ENCODE measurements at regions not wholly inside any gene's neighbourhood (a gene's known extent, or its start where the extent isn't known, plus 50 kb on each side); places are given as distances from the start of the nearest gene placed in this dataset.

DNA sequence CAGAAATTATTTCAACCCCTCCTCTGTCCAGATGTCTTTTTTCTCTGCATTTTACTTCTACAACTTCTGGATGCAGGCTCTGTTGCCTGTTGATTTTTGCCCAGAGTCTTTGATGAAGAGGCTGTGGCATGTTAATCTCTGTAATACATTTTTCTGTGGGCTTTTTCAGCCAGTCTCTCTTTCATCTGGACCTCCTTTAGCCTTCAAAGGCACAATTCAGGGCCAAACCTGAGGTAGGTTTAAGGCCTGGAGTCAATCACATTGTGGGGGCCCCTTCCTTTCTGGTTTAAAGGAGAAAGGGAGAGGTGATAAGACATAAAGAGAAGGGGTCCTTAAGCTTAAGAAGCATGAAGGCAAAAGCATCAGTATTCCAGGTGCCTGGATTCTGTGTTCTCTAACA is 553.7 kb downstream of the FLRT2 start:
- intact Hi-C loops (cut with micrococcal nuclease; ENCODE audit: unreplicated experiment) = no loop called here
- H3K4me2 ChIP-seq (ENCODE audit: control insufficient read depth, insufficient read depth) = no peak overlapping the region

More for the DNA sequence above, 553.7 kb downstream of the FLRT2 start:
- no peak overlapping the region for H2AFZ ChIP-seq (ENCODE audit: control insufficient read depth, low read depth, low read length)
- ATAC-seq = no peak
- H3K9ac ChIP-seq (ENCODE audit: control insufficient read depth, insufficient read depth, low read length) = no peak overlapping the region
- no peaks in the 10 kb centered on the region for H3K79me2 ChIP-seq (ENCODE audit: control insufficient read depth, insufficient read depth, low read length)
- H3K36me3 ChIP-seq (ENCODE audit: control insufficient read depth in 2 of 2, insufficient read depth in 2 of 2, low read length in 1 of 2) = no peaks in the 10 kb centered on the region
- CTCF ChIA-PET = no interaction called here
- H3K4me1 ChIP-seq (ENCODE audit: control insufficient read depth, insufficient read depth, low read length) = no peaks in the 10 kb centered on the region
- H3K27me3 ChIP-seq (replicated peaks in 1 of 2; ENCODE audit: control insufficient read depth in 2 of 2, insufficient read depth in 2 of 2, low read length in 1 of 2) = no peaks in the 10 kb centered on the region
- DNase-seq (ENCODE audit: low read depth, low spot score) = no peak
- RAD21 ChIA-PET (ENCODE audit: unreplicated experiment) = no interaction called here
- no peak for FAIRE-seq
- no peaks in the 10 kb centered on the region; the same call in 2 of the 3 replicates for H3K9me3 ChIP-seq (replicated peaks; ENCODE audit: control insufficient read depth, insufficient read depth, low read length)
- TF ChIP-seq RCOR1 (conservative IDR thresholded peaks at IDR 0.05; ENCODE audit: low read depth, low read length) (no peak), EP300 (IDR thresholded peaks at IDR 0.05; ENCODE audit: borderline replicate concordance in 1 of 2, control insufficient read depth in 1 of 2, low read depth in 2 of 2, low read length in 2 of 2) (no peak), SREBF1 (IDR thresholded peaks at IDR 0.05; ENCODE audit: low read length) (no peak), DPF2 (IDR thresholded peaks at IDR 0.05) (no peak), POLR2A (IDR thresholded peaks at IDR 0.05; ENCODE audit: low read depth, low read length) (no peak)
- TF ChIP-seq, protein P1, sequence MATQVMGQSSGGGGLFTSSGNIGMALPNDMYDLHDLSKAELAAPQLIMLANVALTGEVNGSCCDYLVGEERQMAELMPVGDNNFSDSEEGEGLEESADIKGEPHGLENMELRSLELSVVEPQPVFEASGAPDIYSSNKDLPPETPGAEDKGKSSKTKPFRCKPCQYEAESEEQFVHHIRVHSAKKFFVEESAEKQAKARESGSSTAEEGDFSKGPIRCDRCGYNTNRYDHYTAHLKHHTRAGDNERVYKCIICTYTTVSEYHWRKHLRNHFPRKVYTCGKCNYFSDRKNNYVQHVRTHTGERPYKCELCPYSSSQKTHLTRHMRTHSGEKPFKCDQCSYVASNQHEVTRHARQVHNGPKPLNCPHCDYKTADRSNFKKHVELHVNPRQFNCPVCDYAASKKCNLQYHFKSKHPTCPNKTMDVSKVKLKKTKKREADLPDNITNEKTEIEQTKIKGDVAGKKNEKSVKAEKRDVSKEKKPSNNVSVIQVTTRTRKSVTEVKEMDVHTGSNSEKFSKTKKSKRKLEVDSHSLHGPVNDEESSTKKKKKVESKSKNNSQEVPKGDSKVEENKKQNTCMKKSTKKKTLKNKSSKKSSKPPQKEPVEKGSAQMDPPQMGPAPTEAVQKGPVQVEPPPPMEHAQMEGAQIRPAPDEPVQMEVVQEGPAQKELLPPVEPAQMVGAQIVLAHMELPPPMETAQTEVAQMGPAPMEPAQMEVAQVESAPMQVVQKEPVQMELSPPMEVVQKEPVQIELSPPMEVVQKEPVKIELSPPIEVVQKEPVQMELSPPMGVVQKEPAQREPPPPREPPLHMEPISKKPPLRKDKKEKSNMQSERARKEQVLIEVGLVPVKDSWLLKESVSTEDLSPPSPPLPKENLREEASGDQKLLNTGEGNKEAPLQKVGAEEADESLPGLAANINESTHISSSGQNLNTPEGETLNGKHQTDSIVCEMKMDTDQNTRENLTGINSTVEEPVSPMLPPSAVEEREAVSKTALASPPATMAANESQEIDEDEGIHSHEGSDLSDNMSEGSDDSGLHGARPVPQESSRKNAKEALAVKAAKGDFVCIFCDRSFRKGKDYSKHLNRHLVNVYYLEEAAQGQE (IDR thresholded peaks at IDR 0.05; ENCODE audit: low read depth, low read length) = no peak
- no peak overlapping the region for H3K4me3 ChIP-seq
- no peak overlapping the region for H3K27ac ChIP-seq (ENCODE audit: control insufficient read depth, insufficient read depth)
- POLR2A ChIA-PET = no interaction called here
- in situ Hi-C loops (cut with MboI) = no loop called here
- SMC1A ChIA-PET (ENCODE audit: uncharacterized antibody, unreplicated experiment) = no interaction called here
- no peaks in the 10 kb centered on the region for H4K20me1 ChIP-seq (ENCODE audit: control insufficient read depth, insufficient read depth)
- no TSS peak for BruUV-seq (replicated peaks)
